GM12865 (cell line): ENCODE measurements at regions not wholly inside any gene's neighbourhood (a gene's known extent, or its start where the extent isn't known, plus 50 kb on each side); places are given as distances from the start of the nearest gene placed in this dataset.

ENCODE experiments used
- DNase-seq: peaks from one replicate; pipeline ENCODE4 v3.0.0; 2010; ENCODE audit warnings: low read depth
- H3K4me3 ChIP-seq: 2 replicates; pipeline ENCODE4 v1.5.1; 2011; ENCODE audit warnings: mild to moderate bottlenecking, low read depth, low read length, control low read depth
- CTCF ChIP-seq: IDR thresholded peaks from 2 replicates; pipeline ENCODE4 v1.5.1; 2011; ENCODE audit warnings: low read length, control low read depth, low read depth, inconsistent platforms; ENCODE audit not compliant: insufficient read depth; ENCODE audit errors: missing control alignments

- H3K4me3 ChIP-seq, result no peak overlapping the region
- no peak for DNase-seq
- no peak for TF ChIP-seq CTCF
Measured at GRCh38 chr2:48145845-48146452, 168.5 kb upstream of the FOXN2 start.

- no peak overlapping the region for H3K4me3 ChIP-seq
- TF ChIP-seq CTCF, result no peak
Measured at GRCh38 chr2:48146552-48146951, 167.9 kb upstream of the FOXN2 start.

GRCh38 chr2:48147719-48148118 is 166.8 kb upstream of the FOXN2 start:
- no peak overlapping the region for H3K4me3 ChIP-seq
- no peak for TF ChIP-seq CTCF
- no peak for DNase-seq

More at GRCh38 chr2:48146552-48146951, 167.9 kb upstream of the FOXN2 start:
- no peak for DNase-seq

GRCh38 chr2:48148841-48149430 is 165.5 kb upstream of the FOXN2 start:
- DNase-seq, result no peak
- no peak overlapping the region for H3K4me3 ChIP-seq
- TF ChIP-seq CTCF, result no peak

GRCh38 chr2:48157150-48157549 is 157.3 kb upstream of the FOXN2 start:
- TF ChIP-seq CTCF, result no peak
- H3K4me3 ChIP-seq, result no peak overlapping the region
- DNase-seq, result no peak

- no peak for TF ChIP-seq CTCF
- DNase-seq, result no peak
- H3K4me3 ChIP-seq, result no peak overlapping the region
Measured at GRCh38 chr2:48161628-48162027, 152.9 kb upstream of the FOXN2 start.

GRCh38 chr2:48162742-48163141 is 151.7 kb upstream of the FOXN2 start:
- H3K4me3 ChIP-seq, result no peak overlapping the region
- TF ChIP-seq CTCF, result no peak
- no peak for DNase-seq
